K562 (cell line): ENCODE measurements at regions not wholly inside any gene's neighbourhood (a gene's known extent, or its start where the extent isn't known, plus 50 kb on each side); places are given as distances from the start of the nearest gene placed in this dataset.

ENCODE experiments used
- ATAC-seq: fragments of 200-7000 bp; cut with Tn5 transposase; 3 replicates; pipeline ENCODE4 v1.9.1; 2020; ENCODE audit warnings: moderate library complexity
- BruUV-seq: library from RNA; stranded (reverse); fragments of 400-500 nt; replicated peaks from 2 replicates; lab custom pipeline; 2021; lab: Mats Ljungman, UMichigan
- CTCF ChIA-PET: fragments of 300-600 bp; formaldehyde crosslinking; extraction: SDS; loops from one replicate; lab custom pipeline; 2021; ENCODE audit warnings: low intra/inter-chr PET ratio; lab: Yijun Ruan, JAX
- POLR2A ChIA-PET: fragments of 300-600, 350-650 bp; sonication (Branson Sonifier 250); formaldehyde crosslinking; extraction: SDS; loops from one replicate; lab custom pipeline; 2021; ENCODE audit warnings: antibody characterized with exemption, inconsistent platforms; lab: Yijun Ruan, JAX
- DNase-seq, 4 experiments: peaks; one replicate each; pipeline versions ENCODE4 v3.0.0 to v3.0.0-alpha.2; 2011 to 2018; ENCODE audit warnings: low spot score in 3 of 4, mixed read lengths in 3 of 4; ENCODE audit errors: extremely low read depth in 1 of 4
- FAIRE-seq: peaks from 2 replicates; lab custom pipeline; 2011; peaks lifted over from hg19 to GRCh38; lab: Jason Lieb, UNC
- H2AFZ ChIP-seq: 2 replicates; pipeline ENCODE4 v1.6.0; 2011; ENCODE audit warnings: low read depth, low read length, control low read depth, inconsistent platforms
- H3K27ac ChIP-seq: fragments of 200-600 bp; 3 replicates; pipeline ENCODE4 v1.8.0; 2011; ENCODE audit warnings: low read depth, mild to moderate bottlenecking, control low read depth, inconsistent platforms, low read length, moderate library complexity, mixed read lengths; ENCODE audit errors: extremely low read depth
- H3K27me3 ChIP-seq, 2 experiments: fragments of 300-600 bp in 1 of 2; 2 replicates in 1 of 2; 3 replicates in 1 of 2; pipeline versions ENCODE4 v1.6.0 to v1.8.0; 2011; ENCODE audit warnings: inconsistent platforms in 2 of 2, low read length in 2 of 2, mild to moderate bottlenecking in 1 of 2, mixed read lengths in 1 of 2, moderate library complexity in 1 of 2; ENCODE audit not compliant: control insufficient read depth in 2 of 2, insufficient read depth in 2 of 2
- H3K36me3 ChIP-seq: fragments of 300-600 bp; 3 replicates; pipeline ENCODE4 v1.8.0; 2011; ENCODE audit warnings: mild to moderate bottlenecking, low read length, inconsistent platforms; ENCODE audit not compliant: control insufficient read depth, insufficient read depth
- H3K4me1 ChIP-seq, 2 experiments: fragments of 200-600 bp in 1 of 2; replicated peaks in 1 of 2; 2 replicates in 1 of 2; 3 replicates in 1 of 2; pipeline versions ENCODE4 v1.5.1 to v1.8.0; 2011; ENCODE audit warnings: inconsistent platforms in 2 of 2, low read length in 2 of 2, mild to moderate bottlenecking in 1 of 2, mixed read lengths in 1 of 2, moderate library complexity in 1 of 2; ENCODE audit not compliant: control insufficient read depth in 2 of 2, insufficient read depth in 2 of 2
- H3K4me2 ChIP-seq: 2 replicates; pipeline ENCODE4 v1.6.1; 2011; ENCODE audit warnings: low read length, control low read depth, inconsistent platforms, mixed read lengths; ENCODE audit not compliant: insufficient read depth
- H3K4me3 ChIP-seq: fragments of 200-600 bp; sonication (generic), shearing (Covaris generic); 2 replicates; pipeline ENCODE4 v1.5.1; 2016; ENCODE audit warnings: control low read depth, inconsistent platforms
- H3K79me2 ChIP-seq: fragments of 200-600 bp; 3 replicates; pipeline ENCODE4 v1.8.0; 2011; ENCODE audit warnings: low read length, inconsistent platforms; ENCODE audit not compliant: control insufficient read depth, insufficient read depth
- H3K9ac ChIP-seq, 2 experiments: 2 replicates each; pipeline versions ENCODE4 v1.6.0 to v1.6.1; 2011; ENCODE audit warnings: low read depth in 2 of 2, low read length in 2 of 2, control low read depth in 1 of 2, inconsistent platforms in 1 of 2, mild to moderate bottlenecking in 1 of 2, mixed read lengths in 1 of 2; ENCODE audit not compliant: insufficient read depth in 1 of 2
- H3K9me1 ChIP-seq: one replicate; pipeline ENCODE4 v1.6.0; 2011; ENCODE audit warnings: inconsistent platforms, mild to moderate bottlenecking, low read length, moderate library complexity; ENCODE audit not compliant: control insufficient read depth, insufficient read depth
- H3K9me3 ChIP-seq: replicated peaks from 2 replicates; pipeline ENCODE4 v1.5.1; 2011; ENCODE audit warnings: low read depth, low read length, inconsistent platforms; ENCODE audit not compliant: control insufficient read depth, insufficient read depth
- H4K20me1 ChIP-seq: replicated peaks from 2 replicates; pipeline ENCODE4 v1.6.1; 2011; ENCODE audit warnings: low read length, inconsistent platforms, mixed read lengths; ENCODE audit not compliant: control insufficient read depth, insufficient read depth
- CEBPG ChIP-seq, 3 experiments: fragments of 200-800 bp in 1 of 3; sonication (Bioruptor generic) in 1 of 3; sonication (generic) in 1 of 3; formaldehyde crosslinking in 1 of 3; IDR thresholded peaks in 2 of 3; conservative IDR thresholded peaks in 1 of 3; 2 replicates each; pipeline versions ENCODE4 v1.6.1 to v1.8.0; 2016 to 2022; ENCODE audit warnings: missing compliant biosample characterization in 2 of 3, missing genetic modification characterization in 2 of 3, mild to moderate bottlenecking in 1 of 3, missing genetic modification reagents in 1 of 3
- FUS ChIP-seq: fragments of 200-400 bp; formaldehyde crosslinking; optimal IDR thresholded peaks from 2 replicates; pipeline ENCODE3; 2017; ENCODE audit warnings: low read depth, low read length
- MEIS2 ChIP-seq: fragments of 450-650 bp; IDR thresholded peaks from 2 replicates; pipeline ENCODE4 v1.6.1; 2014; ENCODE audit warnings: mild to moderate bottlenecking; ENCODE audit not compliant: partially characterized antibody
- RBM25 ChIP-seq: fragments of 200-400 bp; formaldehyde crosslinking; IDR thresholded peaks from 2 replicates; pipeline ENCODE4 v1.6.1; 2018; ENCODE audit warnings: low read length, low read depth, moderate library complexity; ENCODE audit not compliant: severe bottlenecking
- TEAD4 ChIP-seq, 2 experiments: sonication (generic) in 1 of 2; formaldehyde crosslinking in 1 of 2; IDR thresholded peaks; 2 replicates each; pipeline versions ENCODE4 v1.6.1 to v1.8.0; 2012 to 2022; ENCODE audit warnings: borderline replicate concordance in 1 of 2, inconsistent platforms in 1 of 2, low read length in 1 of 2, mild to moderate bottlenecking in 1 of 2, missing genetic modification reagents in 1 of 2
- TRIM24 ChIP-seq, 2 experiments: fragments of 450-650 bp; IDR thresholded peaks; 2 replicates each; pipeline ENCODE4 v1.6.1; 2016
- WGBS: fragments of 100-300 bp; shearing (Covaris generic); methylation state at CpG from one replicate; pipeline ENCODE4 v1.1.6; 2016; ENCODE audit warnings: low coverage, mixed read lengths; ENCODE audit not compliant: insufficient coverage; ENCODE audit errors: missing lambda C conversion rate; 5-methylcytosine and 5-hydroxymethylcytosine counted together
- in situ Hi-C: fragments of 300-500 bp; cut with MboI; formaldehyde crosslinking; loops from 4 replicates; pipeline ENCODE4 v1.15.0; 2018; ENCODE audit warnings: inconsistent platforms, mixed read lengths
- intact Hi-C: fragments of 100-400 bp; cut with micrococcal nuclease; formaldehyde crosslinking; loops from 2 replicates; pipeline ENCODE4 v1.14.2; 2022
- TF ChIP-seq, protein P1 (sequence below), 2 experiments: fragments of 450-650 bp in 1 of 2; sonication (generic) in 1 of 2; formaldehyde crosslinking in 1 of 2; IDR thresholded peaks in 1 of 2; conservative IDR thresholded peaks in 1 of 2; 2 replicates each; pipeline versions ENCODE4 v1.6.1 to v1.8.1; 2016 to 2023; ENCODE audit warnings: mild to moderate bottlenecking in 2 of 2, moderate library complexity in 2 of 2, inconsistent platforms in 1 of 2, missing genetic modification reagents in 1 of 2

DNA sequence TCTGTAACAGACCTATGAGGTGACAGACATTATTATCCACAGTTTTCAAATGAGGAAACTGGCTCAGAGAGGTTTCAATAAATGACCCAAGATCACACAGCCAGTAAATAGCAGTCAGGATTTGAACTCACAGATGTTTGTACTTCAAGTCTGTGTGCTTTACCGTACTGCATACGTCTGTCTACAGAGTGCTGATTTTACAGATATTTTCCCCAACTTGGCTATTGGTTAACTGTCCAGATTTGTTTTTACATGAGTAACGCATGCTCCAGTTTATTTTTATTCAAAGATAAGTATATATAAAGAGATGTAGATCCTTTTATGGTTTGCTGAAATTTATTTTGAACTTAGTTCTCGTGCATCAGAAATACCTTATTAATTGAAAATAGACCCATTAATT, 65.7 kb upstream of the SLC38A2 start:
- WGBS = 64% methylated on average over 4 of the region's 4 CpGs
- no peak for DNase-seq
- H3K36me3 ChIP-seq = no peaks in the 10 kb centered on the region
- no peaks in the 10 kb centered on the region for H4K20me1 ChIP-seq
- in situ Hi-C loops = no loop called here
- H3K9me3 ChIP-seq = no peaks in the 10 kb centered on the region
- H2AFZ ChIP-seq = peak overlapping the region; percentile 21; the same call in 1 of the 2 replicates
- H3K9ac ChIP-seq = no peak overlapping the region
- FAIRE-seq = no peak
- H3K4me2 ChIP-seq = no peak overlapping the region
- no peak overlapping the region for H3K4me3 ChIP-seq
- no peak overlapping the region for H3K27ac ChIP-seq
- H3K27me3 ChIP-seq = no peaks in the 10 kb centered on the region
- peaks cover 6 to 11% of the 10 kb centered on the region in 2 experiments for H3K4me1 ChIP-seq
- TF ChIP-seq RBM25 (peak; percentile 20), FUS (no peak)
- POLR2A ChIA-PET = no interaction called here
- CTCF ChIA-PET = no interaction called here
- no peaks in the 10 kb centered on the region for H3K9me1 ChIP-seq
- ATAC-seq = no peak
- H3K79me2 ChIP-seq = no peaks in the 10 kb centered on the region
- intact Hi-C loops = no loop called here
- no TSS peak for BruUV-seq

DNA sequence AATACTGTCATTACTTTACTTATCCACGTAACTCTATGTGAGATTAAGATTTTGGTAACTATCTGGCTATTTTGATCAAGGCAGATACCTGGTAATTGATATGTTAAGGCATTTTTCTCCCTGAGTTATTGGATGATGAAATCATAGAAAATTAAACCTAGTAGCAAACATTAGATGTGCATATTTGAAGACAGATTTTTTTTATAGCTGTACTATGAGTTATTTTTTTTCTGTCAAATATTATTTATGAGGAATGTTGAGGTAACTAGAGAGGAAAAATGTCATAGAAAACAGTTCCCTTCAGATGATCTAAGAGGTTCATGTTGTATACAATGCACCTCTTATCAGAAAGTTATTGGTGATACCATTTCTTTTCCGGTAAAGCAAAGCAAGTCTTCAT, 64.9 kb upstream of the SLC38A2 start:
- no peak overlapping the region for H3K27ac ChIP-seq
- BruUV-seq = no TSS peak
- H3K4me2 ChIP-seq = no peak overlapping the region

More for the DNA sequence above, 64.9 kb upstream of the SLC38A2 start:
- Histone ChIP-seq H3K9me1 (no peaks in the 10 kb centered on the region), H3K9ac (no peak overlapping the region), H4K20me1 (no peaks in the 10 kb centered on the region), H3K27me3 (no peaks in the 10 kb centered on the region), H3K79me2 (no peaks in the 10 kb centered on the region), H3K4me3 (no peak overlapping the region), H2AFZ (no peak overlapping the region), H3K36me3 (no peaks in the 10 kb centered on the region), H3K4me1 (peaks cover 6 to 14% of the 10 kb centered on the region in 2 experiments), H3K9me3 (no peaks in the 10 kb centered on the region)
- FAIRE-seq = no peak
- POLR2A ChIA-PET = no interaction called here
- DNase-seq = no peak
- intact Hi-C loops (no loop called here), in situ Hi-C loops (no loop called here)
- no peak for ATAC-seq
- 55% methylated on average over 2 of the region's 2 CpGs for WGBS
- TF ChIP-seq TEAD4 (IDR thresholded peaks at IDR 0.05; ENCODE audit: low read length) = no peak
- no peak for TF ChIP-seq TEAD4 (CRISPR knock-in tag; IDR thresholded peaks at IDR 0.05; ENCODE audit: borderline replicate concordance)
- no peak for TF ChIP-seq CEBPG (CRISPR knock-in tag; IDR thresholded peaks at IDR 0.05)
- TF ChIP-seq CEBPG (tag; conservative IDR thresholded peaks at IDR 0.05 in 1 of 2, IDR thresholded peaks at IDR 0.05 in 1 of 2) = peak in 1 of 2 experiments; percentile 61; a peak in 2 of 4 replicates
- peak; percentile 45 for TF ChIP-seq MEIS2
- TF ChIP-seq, protein P1, sequence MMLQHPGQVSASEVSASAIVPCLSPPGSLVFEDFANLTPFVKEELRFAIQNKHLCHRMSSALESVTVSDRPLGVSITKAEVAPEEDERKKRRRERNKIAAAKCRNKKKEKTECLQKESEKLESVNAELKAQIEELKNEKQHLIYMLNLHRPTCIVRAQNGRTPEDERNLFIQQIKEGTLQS (IDR thresholded peaks at IDR 0.05) = peak; percentile 58; the same call in 1 of the 2 replicates
- TF ChIP-seq, protein P1 (CRISPR knock-in tag; conservative IDR thresholded peaks at IDR 0.05) = no peak
- TF ChIP-seq TRIM24 (IDR thresholded peaks at IDR 0.05) = 0 out of 4 replicates have a peak, but pooled peaks of 1 of the 2 experiments have one; percentile 34
- CTCF ChIA-PET = no interaction called here
